ENCODE measurements at regions not wholly inside any gene's neighbourhood (a gene's known extent, or its start where the extent isn't known, plus 50 kb on each side); places are given as distances from the start of the nearest gene placed in this dataset.
"Not testable (repeated sequence)": the region's sequence is repeated elsewhere in the genome, so short reads cannot be mapped to it uniquely, and the experiment has no call there.

DNA sequence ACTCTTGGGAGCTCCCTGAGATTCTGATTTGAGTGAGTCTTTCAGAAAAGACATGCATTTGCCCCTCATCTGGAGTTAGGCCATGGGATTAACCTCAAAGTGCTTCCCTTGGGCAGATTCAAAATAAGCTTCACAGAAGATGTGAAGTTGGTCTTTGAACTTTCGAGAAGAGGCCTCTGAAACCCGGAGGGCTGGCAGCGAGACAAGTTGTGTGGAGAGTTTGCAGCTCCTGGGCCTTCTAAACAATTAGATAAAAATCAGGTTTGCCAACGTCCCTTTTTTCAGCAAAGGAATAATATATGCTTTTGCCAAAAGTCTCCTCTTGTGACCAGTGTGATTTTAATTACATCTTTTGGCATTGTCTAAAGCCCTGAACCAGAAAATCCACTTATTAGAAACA, 489.7 kb downstream of the SOX11 start:
- H3K36me3 Mint-ChIP-seq (ENCODE audit: low read depth): no peaks in the 10 kb centered on the region
- no peak overlapping the region for H3K4me3 Mint-ChIP-seq (ENCODE audit: unreplicated experiment)
- no peak for DNase-seq (ENCODE audit: low spot score)
- H3K4me1 Mint-ChIP-seq (ENCODE audit: low read depth): peaks cover 56% of the 10 kb centered on the region
- no peaks in the 10 kb centered on the region for H3K9me3 Mint-ChIP-seq (ENCODE audit: low read depth)
- H3K27me3 Mint-ChIP-seq (ENCODE audit: low read depth): no peaks in the 10 kb centered on the region
- H3K27ac Mint-ChIP-seq (ENCODE audit: unreplicated experiment): peak overlapping the region; percentile 81
- TF ChIP-seq, protein P1, sequence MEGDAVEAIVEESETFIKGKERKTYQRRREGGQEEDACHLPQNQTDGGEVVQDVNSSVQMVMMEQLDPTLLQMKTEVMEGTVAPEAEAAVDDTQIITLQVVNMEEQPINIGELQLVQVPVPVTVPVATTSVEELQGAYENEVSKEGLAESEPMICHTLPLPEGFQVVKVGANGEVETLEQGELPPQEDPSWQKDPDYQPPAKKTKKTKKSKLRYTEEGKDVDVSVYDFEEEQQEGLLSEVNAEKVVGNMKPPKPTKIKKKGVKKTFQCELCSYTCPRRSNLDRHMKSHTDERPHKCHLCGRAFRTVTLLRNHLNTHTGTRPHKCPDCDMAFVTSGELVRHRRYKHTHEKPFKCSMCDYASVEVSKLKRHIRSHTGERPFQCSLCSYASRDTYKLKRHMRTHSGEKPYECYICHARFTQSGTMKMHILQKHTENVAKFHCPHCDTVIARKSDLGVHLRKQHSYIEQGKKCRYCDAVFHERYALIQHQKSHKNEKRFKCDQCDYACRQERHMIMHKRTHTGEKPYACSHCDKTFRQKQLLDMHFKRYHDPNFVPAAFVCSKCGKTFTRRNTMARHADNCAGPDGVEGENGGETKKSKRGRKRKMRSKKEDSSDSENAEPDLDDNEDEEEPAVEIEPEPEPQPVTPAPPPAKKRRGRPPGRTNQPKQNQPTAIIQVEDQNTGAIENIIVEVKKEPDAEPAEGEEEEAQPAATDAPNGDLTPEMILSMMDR (IDR thresholded peaks at IDR 0.05): no peak

DNA sequence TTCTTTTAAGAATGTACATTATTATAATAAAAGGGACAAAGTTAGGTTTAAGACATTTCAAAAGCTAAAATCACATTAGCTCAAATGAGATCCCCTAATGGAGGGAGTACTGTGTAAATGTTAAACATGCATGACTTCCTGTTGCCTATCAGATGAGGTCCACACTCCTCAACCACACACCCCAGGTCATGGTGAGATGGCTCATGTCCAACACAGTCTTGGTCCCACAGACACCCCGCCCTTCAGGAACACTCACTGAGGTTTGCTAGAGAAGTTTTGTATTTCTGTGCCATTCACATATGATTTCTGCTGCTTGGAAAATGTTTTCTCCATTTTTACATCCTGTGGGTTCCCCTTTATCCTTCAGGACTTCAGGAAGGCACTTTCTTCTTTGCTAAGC, 491.0 kb downstream of the SOX11 start:
- Mint-ChIP-seq H3K9me3 (ENCODE audit: low read depth) (no peaks in the 10 kb centered on the region), H3K36me3 (ENCODE audit: low read depth) (no peaks in the 10 kb centered on the region), H3K4me3 (ENCODE audit: unreplicated experiment) (no peak overlapping the region), H3K4me1 (ENCODE audit: low read depth) (peaks cover 56% of the 10 kb centered on the region), H3K27ac (ENCODE audit: unreplicated experiment) (no peak overlapping the region), H3K27me3 (ENCODE audit: low read depth) (no peaks in the 10 kb centered on the region)
- TF ChIP-seq, protein P1 (IDR thresholded peaks at IDR 0.05): no peak
- DNase-seq (ENCODE audit: low spot score): no peak

DNA sequence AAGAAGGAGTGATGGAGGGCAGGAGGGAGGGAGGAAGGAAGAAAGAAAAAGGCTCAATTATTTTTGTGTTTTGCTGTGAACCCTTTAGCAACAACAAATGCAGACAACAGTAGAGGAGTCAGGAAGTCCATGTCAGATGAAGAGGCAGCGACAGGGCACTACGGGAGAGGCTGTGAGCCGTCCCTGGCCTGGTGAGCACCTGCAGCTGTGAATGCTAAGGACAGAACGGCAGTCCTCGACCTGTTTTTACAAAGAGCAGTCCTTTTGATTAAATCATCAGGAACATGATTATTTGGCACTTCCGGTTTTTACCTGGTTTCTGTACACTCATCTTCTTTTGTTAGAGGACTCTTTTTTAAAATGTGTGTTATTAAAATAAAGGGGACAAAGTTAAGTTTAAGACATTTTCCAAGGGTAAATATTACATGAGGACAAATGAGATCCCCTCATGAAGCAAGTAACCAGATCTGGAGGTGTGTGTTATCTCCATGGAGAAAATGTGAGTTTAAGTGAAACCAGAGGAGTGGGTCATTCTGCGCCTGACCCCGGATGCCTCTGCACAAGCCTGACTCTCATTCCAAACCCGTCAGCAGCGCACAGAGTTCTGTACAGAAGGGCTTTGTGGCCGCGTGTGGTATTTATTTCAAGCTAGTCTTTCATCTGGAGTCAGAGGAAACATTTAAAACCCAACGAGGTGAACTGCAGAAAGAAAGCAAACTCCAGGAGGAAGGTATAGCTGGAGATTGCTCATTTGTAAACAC, 492.5 kb downstream of the SOX11 start:
- H3K4me1 Mint-ChIP-seq (ENCODE audit: low read depth): peaks cover 55% of the 10 kb centered on the region
- H3K27me3 Mint-ChIP-seq (ENCODE audit: low read depth): no peaks in the 10 kb centered on the region
- no peaks in the 10 kb centered on the region for H3K36me3 Mint-ChIP-seq (ENCODE audit: low read depth)
- no peak overlapping the region for H3K4me3 Mint-ChIP-seq (ENCODE audit: unreplicated experiment)
- H3K9me3 Mint-ChIP-seq (ENCODE audit: low read depth): no peaks in the 10 kb centered on the region
- TF ChIP-seq, protein P1 (IDR thresholded peaks at IDR 0.05): peak; percentile 16
- DNase-seq (ENCODE audit: low spot score): no peak
- H3K27ac Mint-ChIP-seq (ENCODE audit: unreplicated experiment): peak overlapping the region; percentile 50

DNA sequence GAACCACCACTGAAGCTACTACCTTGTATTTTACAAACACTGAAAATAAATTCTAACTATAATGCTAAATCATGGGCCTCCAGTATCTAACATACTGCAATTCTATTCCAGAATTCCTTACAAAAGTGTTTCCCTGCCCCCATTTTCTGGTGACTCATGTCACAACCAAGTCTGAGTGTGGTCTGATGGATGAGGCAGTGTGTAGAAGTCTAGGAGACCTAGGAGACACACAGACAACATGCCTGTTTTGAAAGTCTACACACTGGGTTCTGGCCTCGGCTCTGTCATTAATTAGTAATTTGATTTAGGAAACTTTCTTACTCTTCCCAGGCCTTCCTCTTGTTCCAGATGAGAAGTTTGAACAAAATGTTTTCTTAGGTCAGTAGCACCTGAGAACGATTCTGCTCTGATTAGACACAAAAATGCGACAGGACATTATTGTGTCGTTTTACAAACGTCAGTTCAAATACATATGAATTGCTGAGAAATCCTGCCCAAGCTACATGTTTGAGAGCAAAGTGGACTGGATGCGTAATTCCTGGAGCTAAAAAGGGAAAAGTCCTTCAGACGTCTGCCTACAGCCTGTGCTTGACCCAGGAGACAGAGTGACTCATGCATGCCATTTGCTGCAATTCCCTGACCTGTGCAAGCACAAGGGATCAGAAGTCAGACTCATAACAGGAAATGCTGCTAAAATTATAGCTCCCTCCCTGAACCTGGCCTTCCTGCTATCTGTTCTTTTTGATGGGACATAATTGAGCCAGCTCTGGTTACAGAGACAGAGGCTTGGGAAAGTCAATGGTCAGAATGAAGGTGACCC, 494.4 kb downstream of the SOX11 start:
- TF ChIP-seq, protein P1 (IDR thresholded peaks at IDR 0.05): no peak
- peaks cover 50% of the 10 kb centered on the region for H3K4me1 Mint-ChIP-seq (ENCODE audit: low read depth)
- no peaks in the 10 kb centered on the region for H3K9me3 Mint-ChIP-seq (ENCODE audit: low read depth)
- no peaks in the 10 kb centered on the region for H3K27me3 Mint-ChIP-seq (ENCODE audit: low read depth)
- H3K36me3 Mint-ChIP-seq (ENCODE audit: low read depth): no peaks in the 10 kb centered on the region
- H3K4me3 Mint-ChIP-seq (ENCODE audit: unreplicated experiment): peak overlapping the region; percentile 14
- H3K27ac Mint-ChIP-seq (ENCODE audit: unreplicated experiment): peak overlapping the region; percentile 92
- no peak for DNase-seq (ENCODE audit: low spot score)

DNA sequence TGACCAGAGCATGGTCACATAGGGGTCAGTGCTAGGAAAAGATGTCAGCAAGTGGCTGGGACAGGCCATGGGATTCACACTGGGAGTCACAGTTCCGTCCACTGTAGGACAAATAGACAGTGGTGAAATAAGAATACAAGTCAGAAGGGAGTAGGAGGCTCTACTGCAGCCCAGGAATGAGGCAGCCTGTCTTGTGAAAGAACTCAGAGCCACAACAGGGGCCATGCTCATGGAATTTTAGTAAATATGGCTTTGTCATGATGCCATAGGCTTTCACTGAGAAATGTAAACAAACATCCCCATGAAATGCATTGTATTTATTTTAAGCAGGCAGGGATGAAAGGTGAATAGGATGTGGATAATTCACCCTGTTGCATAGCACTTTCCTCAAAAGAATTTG, 504.3 kb downstream of the SOX11 start:
- H3K4me3 Mint-ChIP-seq (ENCODE audit: unreplicated experiment): no peak overlapping the region
- no peak for DNase-seq (ENCODE audit: low spot score)
- peaks cover 2% of the 10 kb centered on the region for H3K36me3 Mint-ChIP-seq (ENCODE audit: low read depth)
- H3K9me3 Mint-ChIP-seq (ENCODE audit: low read depth): peaks cover 13% of the 10 kb centered on the region
- H3K27ac Mint-ChIP-seq (ENCODE audit: unreplicated experiment): no peak overlapping the region
- TF ChIP-seq, protein P1 (IDR thresholded peaks at IDR 0.05): no peak
- H3K27me3 Mint-ChIP-seq (ENCODE audit: low read depth): no peaks in the 10 kb centered on the region
- H3K4me1 Mint-ChIP-seq (ENCODE audit: low read depth): no peaks in the 10 kb centered on the region

DNA sequence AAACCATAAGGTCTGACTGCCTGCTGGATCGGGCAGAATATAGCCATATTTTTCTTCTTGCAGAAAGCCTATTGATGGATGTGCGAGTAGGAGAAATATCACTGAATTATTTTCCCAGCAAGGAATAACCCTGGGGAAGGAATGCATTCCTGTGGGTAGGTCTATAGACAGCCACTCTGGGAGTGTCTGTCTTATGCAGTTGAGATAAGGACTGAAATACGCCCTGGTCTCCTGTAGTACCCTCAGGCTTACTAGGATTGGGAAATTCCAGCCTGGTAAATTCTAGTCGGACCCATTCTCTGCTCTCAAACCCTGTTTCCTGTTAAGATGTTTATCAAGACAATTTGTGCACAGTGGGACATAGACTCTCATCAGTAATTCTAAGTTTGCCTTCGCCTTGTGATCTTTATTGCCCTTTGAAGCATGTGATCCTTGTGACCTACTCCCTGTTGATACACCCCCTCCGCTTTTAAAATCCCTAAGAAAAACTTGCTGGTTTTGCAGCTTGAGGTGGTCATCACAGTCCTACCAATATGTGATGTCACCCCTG, 506.3 kb downstream of the SOX11 start:
- not testable (repeated sequence) for DNase-seq (ENCODE audit: low spot score); H3K4me1 Mint-ChIP-seq (ENCODE audit: low read depth); H3K4me3 Mint-ChIP-seq (ENCODE audit: unreplicated experiment); H3K36me3 Mint-ChIP-seq (ENCODE audit: low read depth); H3K27ac Mint-ChIP-seq (ENCODE audit: unreplicated experiment); H3K27me3 Mint-ChIP-seq (ENCODE audit: low read depth)
- peaks cover 13% of the 10 kb centered on the region for H3K9me3 Mint-ChIP-seq (ENCODE audit: low read depth)

All from chondrocyte (in vitro differentiated cells).